Pulmonary artery endothelial cell (primary cell): ENCODE measurements at regions not wholly inside any gene's neighbourhood (a gene's known extent, or its start where the extent isn't known, plus 50 kb on each side); places are given as distances from the start of the nearest gene placed in this dataset.

Source experiments
- DNase-seq: peaks from one replicate; pipeline ENCODE4 v3.0.0-alpha.2; 2011; ENCODE audit warnings: low read depth, low spot score

GRCh38 chr9:16025627-16026026 is 472.8 kb downstream of the CCDC171 start:
- DNase-seq: no peak

DNA sequence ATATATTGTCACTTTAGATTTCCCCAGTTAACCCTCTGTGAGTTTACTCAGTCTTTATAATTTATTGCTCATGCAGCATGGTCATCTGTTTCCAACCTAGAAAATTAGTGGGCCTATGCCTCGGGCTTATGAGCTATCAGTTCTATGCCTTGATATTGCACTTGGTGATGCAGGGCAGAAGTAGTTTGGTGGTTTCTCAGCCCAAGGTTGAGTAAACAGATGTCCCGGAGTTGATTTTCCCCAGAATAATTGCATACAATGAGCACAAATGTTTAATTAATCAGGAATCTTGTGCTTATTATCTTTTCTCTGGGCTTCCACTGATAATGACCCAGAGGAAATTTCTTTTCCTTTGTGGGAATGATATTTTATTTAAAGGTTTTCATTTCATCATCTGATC is 474.0 kb downstream of the CCDC171 start:
- DNase-seq: no peak

- no peak for DNase-seq
These were observed 475.7 kb downstream of the CCDC171 start for GRCh38 chr9:16028548-16028947.

- DNase-seq: no peak
These were observed 476.3 kb downstream of the CCDC171 start for GRCh38 chr9:16029046-16029615.

- no peak for DNase-seq
These were observed 477.0 kb downstream of the CCDC171 start for GRCh38 chr9:16029796-16030363.

DNA sequence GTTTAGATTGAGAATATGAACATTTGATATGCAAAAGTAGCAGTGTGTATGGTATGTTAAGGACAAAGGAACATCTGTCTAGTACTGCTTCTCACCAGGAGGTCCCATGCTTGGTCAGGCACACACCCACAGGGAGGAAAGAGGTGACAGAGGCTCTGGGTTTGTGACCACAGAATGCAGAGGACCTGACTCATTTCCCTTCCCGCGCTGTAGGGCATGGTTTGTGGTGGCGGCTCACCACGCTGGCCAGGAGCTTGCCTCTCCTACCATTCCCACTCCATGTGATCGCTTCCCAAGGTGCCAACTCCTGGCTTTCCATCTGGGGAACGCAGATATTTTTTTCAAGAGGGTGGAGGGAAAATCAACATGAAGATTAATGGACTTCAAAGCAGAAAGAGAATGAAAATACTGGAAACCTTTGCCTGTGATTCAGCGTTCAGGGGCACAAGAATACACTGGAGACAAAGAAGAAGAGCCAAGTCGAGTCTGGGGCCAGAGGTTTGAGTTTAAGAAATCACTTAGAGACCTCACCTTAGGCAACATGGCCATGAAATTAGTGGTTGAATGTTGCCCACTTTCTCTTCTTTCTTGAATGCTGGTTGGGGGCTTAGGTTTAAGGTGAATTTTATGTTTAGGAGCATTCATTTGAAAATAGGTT is 477.8 kb downstream of the CCDC171 start:
- no peak for DNase-seq

DNA sequence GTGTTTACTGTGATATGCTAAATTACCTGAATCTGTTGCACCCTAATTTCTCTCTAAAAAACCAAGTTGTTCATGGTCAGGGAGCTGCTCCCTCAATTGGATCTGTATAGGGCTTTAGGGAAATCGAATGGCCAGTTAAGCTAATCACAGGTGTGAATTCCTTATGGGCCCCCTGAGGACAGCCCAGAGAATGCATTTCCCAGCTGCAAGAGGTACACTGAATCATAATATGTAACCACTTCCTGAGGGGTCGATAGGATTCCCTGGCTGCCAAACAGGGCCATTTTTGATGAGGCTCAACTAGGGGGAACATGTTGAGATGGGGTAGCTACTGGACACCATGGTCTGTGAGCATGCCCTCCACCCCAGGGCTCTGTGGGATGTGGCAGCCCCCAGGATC is 478.6 kb downstream of the CCDC171 start:
- DNase-seq: no peak

DNA sequence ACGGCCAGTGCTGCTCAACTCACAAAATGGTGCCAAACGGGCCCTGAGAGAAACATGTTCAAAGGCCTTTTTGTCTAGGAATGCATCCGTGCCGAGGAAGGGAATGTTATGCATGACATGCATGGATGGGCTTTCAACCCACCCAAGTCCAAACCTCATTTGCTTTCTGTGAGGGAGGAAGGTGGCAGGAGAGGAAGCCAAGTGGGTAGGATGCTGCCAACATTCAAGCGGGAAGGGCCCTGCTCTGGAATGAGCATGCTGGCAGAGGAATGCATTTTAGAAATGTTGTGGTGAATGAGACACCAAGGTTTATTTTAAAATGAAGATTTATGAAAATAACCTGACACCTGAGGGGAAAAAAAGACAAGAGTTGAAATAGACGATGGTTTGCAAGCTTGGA is 479.1 kb downstream of the CCDC171 start:
- no peak for DNase-seq

GRCh38 chr9:16032799-16033198 is 480.0 kb downstream of the CCDC171 start:
- DNase-seq: no peak

DNA sequence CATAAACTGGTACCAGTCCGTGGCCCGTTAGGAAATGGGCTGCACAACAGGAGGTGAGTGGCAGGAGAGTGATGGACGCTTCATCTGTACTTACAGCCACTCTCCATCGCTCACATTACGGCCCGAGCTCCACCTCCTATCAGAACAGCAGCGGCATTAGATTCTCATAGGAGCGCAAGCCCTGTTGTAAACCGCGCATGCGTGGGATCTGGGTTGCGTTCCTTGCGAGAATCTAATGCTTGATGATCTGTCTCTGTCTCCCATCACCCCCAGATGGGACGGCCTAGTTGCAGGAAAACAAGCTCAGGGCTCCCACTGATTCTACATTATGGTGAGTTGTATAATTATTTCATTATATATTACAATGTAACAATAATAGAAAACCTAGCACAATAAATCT is 480.4 kb downstream of the CCDC171 start:
- DNase-seq: no peak

GRCh38 chr9:16033921-16034691 is 481.3 kb downstream of the CCDC171 start:
- no peak for DNase-seq

DNA sequence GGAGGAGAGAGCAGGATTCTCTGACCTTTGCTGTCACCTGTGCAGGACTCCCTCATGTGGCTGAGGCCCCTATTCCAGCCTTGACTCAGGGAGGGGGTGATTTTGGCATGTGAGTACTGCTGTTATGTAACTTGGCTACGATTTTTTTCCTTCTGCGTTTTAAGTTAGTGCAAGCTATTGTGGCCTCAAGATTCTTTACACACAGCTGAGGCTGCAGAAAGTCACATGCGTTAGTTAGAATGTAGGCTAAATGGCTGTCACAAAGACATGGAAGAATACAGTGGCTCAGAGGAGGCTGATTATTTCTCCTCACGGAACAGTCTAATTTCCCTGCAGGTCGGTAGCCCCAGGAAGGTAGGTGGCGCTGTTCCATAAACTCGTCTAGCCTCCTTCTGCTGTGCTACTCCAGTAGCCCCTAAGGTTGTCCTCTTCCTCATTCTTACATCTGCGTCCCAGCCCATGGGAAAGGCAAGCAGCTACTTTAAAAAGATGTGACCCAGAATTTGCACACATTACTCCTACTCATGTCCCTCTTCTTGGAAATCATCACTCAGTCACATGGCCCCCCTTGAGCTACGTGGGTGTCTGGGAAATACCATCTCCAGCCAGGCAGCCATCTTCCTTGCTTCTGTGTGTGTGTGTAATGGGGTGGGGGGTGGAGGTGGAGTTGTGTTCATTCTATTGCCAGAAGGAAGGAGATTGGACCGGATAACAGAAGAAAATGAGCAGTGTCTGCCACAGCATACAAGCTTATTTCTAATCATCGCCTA is 486.6 kb downstream of the CCDC171 start:
- DNase-seq: no peak

DNA sequence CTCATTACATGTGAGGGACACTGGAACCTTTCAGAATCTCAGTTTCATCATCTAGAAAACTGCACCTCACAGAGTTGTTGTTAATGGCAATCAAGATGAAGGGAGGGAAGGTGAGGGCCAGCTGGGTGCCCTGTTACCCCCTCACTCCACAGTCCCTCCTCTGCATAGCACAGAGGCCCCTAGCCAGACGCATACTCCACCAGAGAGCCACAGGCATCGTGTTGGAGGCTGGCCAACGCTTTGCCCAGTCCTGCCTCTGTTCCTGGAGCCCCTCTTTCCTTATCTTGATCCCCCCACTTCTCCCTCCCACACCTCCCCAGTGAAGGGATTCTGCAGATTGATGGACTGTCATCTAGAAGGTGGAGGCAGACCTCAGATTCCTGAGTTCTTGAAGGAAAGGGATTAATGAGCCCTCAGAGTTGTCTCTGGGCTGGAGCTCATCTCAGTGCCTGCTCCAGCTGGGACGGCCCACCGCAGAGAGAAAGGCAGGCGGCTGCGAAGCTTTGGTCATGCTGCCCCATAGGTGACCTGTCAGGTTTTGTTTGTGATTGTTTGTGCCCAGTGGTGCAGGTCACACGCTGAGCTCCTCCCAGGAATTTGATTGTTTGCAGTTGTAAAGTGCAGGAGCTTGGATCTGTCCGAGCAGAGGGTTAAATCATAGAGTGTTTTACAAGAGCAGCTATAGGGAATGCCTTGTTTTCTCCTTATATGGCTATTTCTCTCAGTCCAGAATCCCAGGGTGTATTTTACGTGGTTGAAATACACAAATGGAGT is 487.3 kb downstream of the CCDC171 start:
- no peak for DNase-seq

DNA sequence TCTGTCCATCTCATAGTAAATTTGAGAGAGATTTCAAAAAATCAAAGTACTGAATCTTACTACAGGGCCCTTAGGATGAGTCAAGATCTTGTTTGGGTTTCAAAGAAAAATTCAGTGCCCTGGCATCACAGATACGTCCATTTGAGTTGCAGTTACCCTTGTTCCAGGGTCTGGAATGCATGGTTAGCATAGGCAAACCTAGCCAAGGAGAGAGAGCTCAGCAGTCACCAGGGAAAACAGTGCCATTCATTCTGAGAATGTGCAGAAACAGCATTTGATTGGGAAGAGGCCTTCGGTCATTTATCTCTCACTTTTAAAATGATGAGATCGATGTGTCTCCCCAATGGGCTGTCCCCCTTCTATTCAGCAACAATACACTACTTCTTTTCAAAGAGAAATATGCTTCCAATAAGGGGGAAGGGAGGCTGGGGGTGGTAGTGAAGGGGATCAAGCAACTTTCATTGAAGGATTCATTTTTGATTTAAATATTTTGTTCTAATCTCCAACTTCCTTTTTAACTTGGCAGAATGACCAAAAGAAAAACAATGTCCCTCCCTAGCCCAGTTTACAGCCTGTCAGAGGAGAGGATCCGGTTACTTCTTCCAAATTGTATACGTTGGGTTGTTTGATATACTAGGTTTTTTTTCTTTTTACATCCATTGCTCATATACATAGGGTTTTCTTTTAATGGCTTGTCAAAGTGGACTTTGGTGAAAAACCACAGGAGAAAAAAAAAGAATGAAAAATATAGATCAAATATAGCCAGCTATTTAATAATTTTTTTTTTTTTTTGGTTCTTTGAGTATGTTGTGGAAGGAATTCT is 491.1 kb downstream of the CCDC171 start:
- DNase-seq: no peak

- no peak for DNase-seq
These were observed 491.7 kb downstream of the CCDC171 start for GRCh38 chr9:16044579-16044881.

DNA sequence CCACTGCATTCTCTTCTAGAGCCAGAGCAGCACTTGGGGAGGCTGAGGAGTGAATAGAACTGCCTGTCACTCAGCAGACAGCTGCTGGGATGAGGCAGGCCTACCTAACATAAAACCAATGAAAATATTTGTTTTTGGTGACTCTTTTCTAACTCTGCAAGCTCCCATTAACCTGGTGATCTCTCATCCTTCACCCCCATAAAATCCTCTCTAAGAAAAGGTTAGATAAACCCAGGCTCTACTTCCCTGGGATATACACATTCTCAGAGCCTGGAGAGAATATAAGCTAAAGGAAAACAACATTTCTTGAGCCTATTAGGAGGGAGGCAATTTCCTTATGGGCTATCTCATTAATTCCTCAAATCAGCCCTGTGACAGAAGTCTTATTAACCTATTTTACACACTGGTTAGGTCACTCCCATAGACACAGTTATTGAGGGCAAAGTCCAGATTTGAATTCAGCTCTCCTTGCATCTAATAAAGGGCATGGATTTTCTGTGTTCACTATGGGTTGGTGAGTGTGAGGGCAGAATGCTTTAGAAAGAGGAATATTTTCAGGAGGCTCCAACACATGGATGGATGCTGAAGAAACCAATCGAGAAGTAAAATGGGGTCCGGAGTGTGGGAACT is 492.9 kb downstream of the CCDC171 start:
- no peak for DNase-seq

- DNase-seq: no peak
These were observed 493.9 kb downstream of the CCDC171 start for GRCh38 chr9:16046713-16047112.

DNA sequence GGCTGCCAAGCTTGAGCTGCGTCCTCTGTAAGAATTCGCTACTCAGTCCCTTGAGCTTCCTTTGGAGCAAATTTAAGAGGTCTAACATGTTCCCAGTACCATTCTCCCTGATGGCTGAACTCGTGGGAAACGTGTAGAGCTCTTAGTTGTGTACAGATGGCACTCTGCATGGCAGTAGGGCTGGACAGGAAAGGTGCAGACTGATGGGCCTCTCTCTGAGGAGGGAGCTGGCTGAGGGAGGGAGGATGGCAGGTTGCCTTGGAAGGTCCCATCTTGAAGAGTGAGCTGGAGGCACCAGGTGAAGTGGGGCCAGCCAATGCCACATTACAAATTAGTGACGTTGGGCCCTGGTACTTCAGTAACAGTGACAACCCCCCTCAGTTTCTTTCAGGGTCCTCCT is 495.3 kb downstream of the CCDC171 start:
- no peak for DNase-seq

GRCh38 chr9:16052146-16052545 is 499.3 kb downstream of the CCDC171 start:
- DNase-seq: no peak
